ENCODE measurements at regions not wholly inside any gene's neighbourhood (a gene's known extent, or its start where the extent isn't known, plus 50 kb on each side); places are given as distances from the start of the nearest gene placed in this dataset.

DNA sequence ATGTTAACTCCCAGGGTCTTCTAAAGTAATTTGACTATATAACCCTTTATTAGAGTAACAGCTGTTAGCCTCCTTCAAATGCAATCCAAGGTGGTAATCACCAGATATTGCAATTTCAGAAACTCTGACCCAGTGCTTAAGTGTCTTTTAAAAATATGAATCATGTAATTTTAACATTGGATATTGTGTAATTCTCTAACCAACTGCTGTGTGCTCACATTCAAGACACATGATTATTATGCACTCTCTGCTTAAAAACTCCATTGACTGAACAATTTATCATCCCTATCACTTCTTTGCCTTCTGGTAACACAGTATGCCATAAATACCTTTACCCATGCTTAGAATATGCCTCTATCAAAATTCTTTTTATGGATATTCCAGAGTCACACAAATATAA, 537.4 kb upstream of the RGS18 start:
- Mint-ChIP-seq H3K27me3 (no peaks in the 10 kb centered on the region), H3K9me3 (ENCODE audit: low read depth) (peaks cover 3% of the 10 kb centered on the region), H3K4me1 (ENCODE audit: low read depth) (no peaks in the 10 kb centered on the region), H3K4me3 (ENCODE audit: low read depth) (no peak overlapping the region), H3K36me3 (ENCODE audit: insufficient read depth) (no peaks in the 10 kb centered on the region), H3K27ac (no peak overlapping the region)
- TF ChIP-seq, protein P1, sequence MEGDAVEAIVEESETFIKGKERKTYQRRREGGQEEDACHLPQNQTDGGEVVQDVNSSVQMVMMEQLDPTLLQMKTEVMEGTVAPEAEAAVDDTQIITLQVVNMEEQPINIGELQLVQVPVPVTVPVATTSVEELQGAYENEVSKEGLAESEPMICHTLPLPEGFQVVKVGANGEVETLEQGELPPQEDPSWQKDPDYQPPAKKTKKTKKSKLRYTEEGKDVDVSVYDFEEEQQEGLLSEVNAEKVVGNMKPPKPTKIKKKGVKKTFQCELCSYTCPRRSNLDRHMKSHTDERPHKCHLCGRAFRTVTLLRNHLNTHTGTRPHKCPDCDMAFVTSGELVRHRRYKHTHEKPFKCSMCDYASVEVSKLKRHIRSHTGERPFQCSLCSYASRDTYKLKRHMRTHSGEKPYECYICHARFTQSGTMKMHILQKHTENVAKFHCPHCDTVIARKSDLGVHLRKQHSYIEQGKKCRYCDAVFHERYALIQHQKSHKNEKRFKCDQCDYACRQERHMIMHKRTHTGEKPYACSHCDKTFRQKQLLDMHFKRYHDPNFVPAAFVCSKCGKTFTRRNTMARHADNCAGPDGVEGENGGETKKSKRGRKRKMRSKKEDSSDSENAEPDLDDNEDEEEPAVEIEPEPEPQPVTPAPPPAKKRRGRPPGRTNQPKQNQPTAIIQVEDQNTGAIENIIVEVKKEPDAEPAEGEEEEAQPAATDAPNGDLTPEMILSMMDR (IDR thresholded peaks at IDR 0.05; ENCODE audit: unreplicated experiment), result no peak
- no peak for DNase-seq (ENCODE audit: low spot score, unreplicated experiment)

DNA sequence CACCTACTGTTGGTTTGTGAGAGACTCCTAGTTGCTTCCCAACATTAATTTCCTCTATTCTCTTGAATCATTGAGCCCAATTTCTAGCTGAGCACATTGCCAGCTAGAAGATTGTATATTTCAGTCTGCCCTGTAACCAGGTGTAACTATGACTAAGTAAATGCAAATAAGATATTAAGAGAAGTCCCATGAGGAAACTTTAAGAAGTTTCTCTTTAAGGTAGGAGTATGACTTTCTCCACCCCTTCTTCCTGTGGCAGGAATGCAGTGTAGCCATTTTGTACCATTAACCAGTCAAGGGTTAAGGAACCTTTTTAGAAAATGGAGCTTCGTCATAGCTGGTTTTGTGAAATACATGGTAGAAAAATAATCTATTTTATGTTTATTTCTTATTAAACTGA, 534.2 kb upstream of the RGS18 start:
- no peaks in the 10 kb centered on the region for H3K4me1 Mint-ChIP-seq (ENCODE audit: low read depth)
- H3K9me3 Mint-ChIP-seq (ENCODE audit: low read depth), result no peaks in the 10 kb centered on the region
- no peak overlapping the region for H3K27ac Mint-ChIP-seq
- no peak overlapping the region for H3K4me3 Mint-ChIP-seq (ENCODE audit: low read depth)
- TF ChIP-seq, protein P1 (IDR thresholded peaks at IDR 0.05; ENCODE audit: unreplicated experiment), result no peak
- H3K36me3 Mint-ChIP-seq (ENCODE audit: insufficient read depth), result no peaks in the 10 kb centered on the region
- H3K27me3 Mint-ChIP-seq, result no peaks in the 10 kb centered on the region
- no peak for DNase-seq (ENCODE audit: low spot score, unreplicated experiment)

DNA sequence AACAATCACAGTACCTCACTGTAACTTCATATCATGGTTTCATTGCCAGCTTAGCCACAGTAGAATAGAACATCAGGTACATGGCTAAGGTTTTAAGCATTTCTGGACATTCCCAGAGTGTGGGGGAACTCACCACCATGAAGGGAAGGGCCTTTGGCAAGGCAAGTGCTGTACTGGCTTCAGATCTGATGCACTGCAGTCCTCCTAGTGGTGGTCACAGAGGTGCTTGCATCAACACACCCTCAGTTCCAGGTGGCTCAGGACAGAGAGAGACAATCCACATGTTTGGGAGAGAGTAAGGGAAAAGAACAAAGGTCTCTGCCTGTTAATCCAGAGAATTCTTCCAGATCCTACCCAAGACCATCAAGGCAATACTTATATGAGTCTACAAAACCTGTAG, 528.4 kb upstream of the RGS18 start:
- Mint-ChIP-seq H3K9me3 (ENCODE audit: low read depth) (no peaks in the 10 kb centered on the region), H3K27me3 (no peaks in the 10 kb centered on the region), H3K27ac (no peak overlapping the region), H3K36me3 (ENCODE audit: insufficient read depth) (no peaks in the 10 kb centered on the region), H3K4me3 (ENCODE audit: low read depth) (no peak overlapping the region), H3K4me1 (ENCODE audit: low read depth) (no peaks in the 10 kb centered on the region)
- TF ChIP-seq, protein P1 (IDR thresholded peaks at IDR 0.05; ENCODE audit: unreplicated experiment), result no peak
- no peak for DNase-seq (ENCODE audit: low spot score, unreplicated experiment)

DNA sequence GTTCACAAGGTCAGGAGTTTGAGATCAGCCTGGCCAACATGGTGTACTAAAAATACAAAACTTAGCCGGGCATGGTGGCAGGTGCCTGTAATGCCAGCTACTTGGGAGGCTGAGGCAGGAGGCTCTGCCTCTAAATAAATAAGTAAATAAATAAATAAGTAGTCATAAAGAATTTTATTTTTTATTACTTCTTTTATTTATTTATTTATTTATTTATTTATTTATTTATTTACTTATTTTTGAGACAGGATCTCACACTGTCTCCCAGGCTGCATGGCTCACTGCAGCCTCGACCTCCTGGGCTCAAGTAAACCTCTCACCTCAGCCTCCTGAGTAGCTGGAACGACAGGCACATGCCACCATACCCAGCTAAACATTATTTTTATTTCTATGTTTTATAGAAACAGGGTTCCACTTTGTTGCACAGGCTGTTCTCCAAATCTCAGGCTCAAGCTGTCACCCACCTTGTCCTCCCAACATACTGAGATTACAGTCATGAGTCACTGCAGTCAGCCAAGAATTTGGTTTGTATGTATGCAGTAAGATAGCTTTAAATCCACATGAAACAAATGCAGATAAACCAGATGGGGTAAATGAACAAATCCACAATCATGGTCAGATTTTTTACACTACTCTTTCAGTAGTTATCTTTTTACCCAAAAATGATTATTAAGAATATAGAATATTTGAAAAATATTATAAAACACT, 523.3 kb upstream of the RGS18 start:
- TF ChIP-seq, protein P1 (IDR thresholded peaks at IDR 0.05; ENCODE audit: unreplicated experiment), result no peak
- H3K4me1 Mint-ChIP-seq (ENCODE audit: low read depth), result no peaks in the 10 kb centered on the region
- no peak overlapping the region for H3K27ac Mint-ChIP-seq
- no peaks in the 10 kb centered on the region for H3K27me3 Mint-ChIP-seq
- no peak for DNase-seq (ENCODE audit: low spot score, unreplicated experiment)
- H3K4me3 Mint-ChIP-seq (ENCODE audit: low read depth), result no peak overlapping the region
- no peaks in the 10 kb centered on the region for H3K9me3 Mint-ChIP-seq (ENCODE audit: low read depth)
- H3K36me3 Mint-ChIP-seq (ENCODE audit: insufficient read depth), result no peaks in the 10 kb centered on the region

DNA sequence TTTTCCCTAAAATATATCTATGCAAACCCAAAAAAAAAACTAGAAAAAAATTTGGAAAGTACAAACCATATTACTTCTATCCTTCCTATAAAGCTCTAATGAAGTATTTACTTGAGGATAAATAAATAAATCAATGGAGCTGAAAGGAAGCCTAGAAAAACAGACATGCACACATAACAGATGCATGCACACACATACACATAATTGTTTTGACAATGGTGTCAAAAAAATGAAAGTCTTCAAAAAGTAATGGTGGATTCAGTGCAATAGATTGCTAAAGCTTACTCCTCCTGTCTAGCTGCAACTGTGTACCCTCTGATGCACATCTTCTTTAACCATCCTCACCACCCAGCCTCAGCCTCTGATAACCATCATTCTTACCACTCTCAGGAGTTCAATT, 521.9 kb upstream of the RGS18 start:
- DNase-seq (ENCODE audit: low spot score, unreplicated experiment), result no peak
- Mint-ChIP-seq H3K27me3 (no peaks in the 10 kb centered on the region), H3K4me1 (ENCODE audit: low read depth) (no peaks in the 10 kb centered on the region), H3K9me3 (ENCODE audit: low read depth) (no peaks in the 10 kb centered on the region), H3K4me3 (ENCODE audit: low read depth) (no peak overlapping the region), H3K27ac (no peak overlapping the region), H3K36me3 (ENCODE audit: insufficient read depth) (no peaks in the 10 kb centered on the region)
- TF ChIP-seq, protein P1 (IDR thresholded peaks at IDR 0.05; ENCODE audit: unreplicated experiment), result no peak

Measured in progenitor cell of endocrine pancreas (in vitro differentiated cells).